ENCODE measurements at regions not wholly inside any gene's neighbourhood (a gene's known extent, or its start where the extent isn't known, plus 50 kb on each side); places are given as distances from the start of the nearest gene placed in this dataset.

DNA sequence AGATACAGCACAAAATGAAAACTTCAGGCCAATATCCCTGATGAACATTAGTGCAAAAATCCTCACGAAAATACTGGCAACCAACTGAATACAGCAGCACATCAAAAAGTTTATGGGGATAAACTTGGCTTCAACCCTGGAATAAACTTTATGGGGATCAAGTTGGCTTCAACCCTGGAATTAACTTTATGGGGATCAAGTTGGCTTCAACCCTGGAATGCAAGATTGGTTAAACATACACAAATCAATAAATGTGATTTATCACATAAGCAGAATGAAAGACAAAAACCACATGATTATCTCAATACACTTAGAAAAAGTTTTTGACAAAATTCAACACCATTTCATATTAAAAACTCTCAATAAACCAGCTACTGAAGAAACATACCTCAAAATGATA is 213.7 kb upstream of the DMRTA1 start:
- H3K4me1 ChIP-seq (ENCODE audit: insufficient read depth, poor library complexity, severe bottlenecking) = peaks cover 10% of the 10 kb centered on the region
- no peaks in the 10 kb centered on the region for H3K36me3 ChIP-seq (ENCODE audit: low read depth)
- peaks cover 2% of the 10 kb centered on the region for H3K9me3 ChIP-seq (ENCODE audit: severe bottlenecking)
- H3K27ac ChIP-seq (ENCODE audit: poor library complexity, severe bottlenecking) = no peak overlapping the region
- no peak for TF ChIP-seq CTCF (IDR thresholded peaks at IDR 0.05; ENCODE audit: poor library complexity, severe bottlenecking)
- DNase-seq (ENCODE audit: low spot score) (no peak), ATAC-seq (ENCODE audit: low read depth) (no peak)
- H3K27me3 ChIP-seq (ENCODE audit: insufficient read depth, poor library complexity, severe bottlenecking) = no peaks in the 10 kb centered on the region
- no peak overlapping the region for H3K4me3 ChIP-seq (ENCODE audit: severe bottlenecking)

- peak; percentile 95 for ATAC-seq (ENCODE audit: low read depth)
- no peaks in the 10 kb centered on the region for H3K36me3 ChIP-seq (ENCODE audit: low read depth)
- H3K4me3 ChIP-seq (ENCODE audit: severe bottlenecking) = peak overlapping the region; percentile 11
- peak overlapping the region; percentile 89 for H3K27ac ChIP-seq (ENCODE audit: poor library complexity, severe bottlenecking)
- TF ChIP-seq CTCF (IDR thresholded peaks at IDR 0.05; ENCODE audit: poor library complexity, severe bottlenecking) = no peak
- DNase-seq (ENCODE audit: low spot score) = no peak
- H3K4me1 ChIP-seq (ENCODE audit: insufficient read depth, poor library complexity, severe bottlenecking) = peaks cover 39% of the 10 kb centered on the region
- H3K27me3 ChIP-seq (ENCODE audit: insufficient read depth, poor library complexity, severe bottlenecking) = no peaks in the 10 kb centered on the region
- no peaks in the 10 kb centered on the region for H3K9me3 ChIP-seq (ENCODE audit: severe bottlenecking)
Observed at GRCh38 chr9:22237497-22238363, 208.9 kb upstream of the DMRTA1 start.

DNA sequence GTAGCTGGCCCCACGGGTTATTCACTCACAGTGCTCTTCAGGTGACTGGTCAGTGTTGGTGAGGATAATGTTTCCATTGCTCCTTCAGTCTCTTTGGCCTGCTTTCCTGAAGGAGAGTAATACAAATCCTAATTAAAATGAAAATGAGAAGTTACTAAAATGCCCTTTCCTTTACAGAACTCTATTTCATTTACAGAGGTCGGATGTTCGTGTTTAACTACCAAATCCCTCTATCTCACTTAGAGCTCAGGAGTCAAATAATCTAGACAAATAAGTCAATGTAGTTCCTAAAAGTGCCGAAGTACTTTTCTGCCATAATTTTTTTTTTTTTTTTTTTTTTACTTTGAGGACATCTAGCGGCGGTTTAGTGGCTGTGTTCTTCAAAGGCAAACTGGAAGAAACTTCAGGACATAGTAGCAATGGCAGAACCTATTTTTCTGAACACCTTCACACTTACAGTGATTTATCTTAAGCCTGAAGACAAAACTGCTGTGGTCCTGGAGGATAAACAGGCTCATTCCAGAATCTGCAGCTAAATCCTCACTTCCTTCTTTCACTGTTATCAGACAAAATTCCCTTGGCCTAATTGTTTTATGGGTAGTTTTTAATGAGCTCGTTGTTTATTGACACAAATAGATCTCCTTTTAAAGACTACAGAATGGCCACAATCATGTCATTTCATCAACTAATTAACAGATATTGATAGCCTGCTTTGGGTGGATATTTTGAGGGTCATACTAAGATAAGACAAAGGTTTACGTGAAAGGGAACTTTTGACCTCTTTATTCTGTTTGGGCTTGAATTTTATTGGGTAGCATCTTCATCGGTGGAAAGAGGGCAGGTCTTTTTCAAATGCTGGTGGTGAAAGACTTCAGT is 207.6 kb upstream of the DMRTA1 start:
- DNase-seq (ENCODE audit: low spot score) = no peak
- peak; percentile 68 for TF ChIP-seq CTCF (IDR thresholded peaks at IDR 0.05; ENCODE audit: poor library complexity, severe bottlenecking)
- H3K36me3 ChIP-seq (ENCODE audit: low read depth) = no peaks in the 10 kb centered on the region
- H3K27ac ChIP-seq (ENCODE audit: poor library complexity, severe bottlenecking) = peak overlapping the region; percentile 89
- ATAC-seq (ENCODE audit: low read depth) = peak; percentile 31; the same call in 1 of the 3 replicates
- peak overlapping the region; percentile 11 for H3K4me3 ChIP-seq (ENCODE audit: severe bottlenecking)
- no peaks in the 10 kb centered on the region for H3K9me3 ChIP-seq (ENCODE audit: severe bottlenecking)
- peaks cover 39% of the 10 kb centered on the region for H3K4me1 ChIP-seq (ENCODE audit: insufficient read depth, poor library complexity, severe bottlenecking)
- H3K27me3 ChIP-seq (ENCODE audit: insufficient read depth, poor library complexity, severe bottlenecking) = no peaks in the 10 kb centered on the region

GRCh38 chr9:22240619-22241018 is 206.0 kb upstream of the DMRTA1 start:
- no peak for TF ChIP-seq CTCF (IDR thresholded peaks at IDR 0.05; ENCODE audit: poor library complexity, severe bottlenecking)
- Histone ChIP-seq H3K27ac (ENCODE audit: poor library complexity, severe bottlenecking) (peak overlapping the region; percentile 89), H3K27me3 (ENCODE audit: insufficient read depth, poor library complexity, severe bottlenecking) (no peaks in the 10 kb centered on the region), H3K4me1 (ENCODE audit: insufficient read depth, poor library complexity, severe bottlenecking) (peaks cover 43% of the 10 kb centered on the region), H3K4me3 (ENCODE audit: severe bottlenecking) (no peak overlapping the region), H3K36me3 (ENCODE audit: low read depth) (no peaks in the 10 kb centered on the region), H3K9me3 (ENCODE audit: severe bottlenecking) (no peaks in the 10 kb centered on the region)
- peak; percentile 47 for ATAC-seq (ENCODE audit: low read depth)
- DNase-seq (ENCODE audit: low spot score) = no peak
